H1 (cell line): ENCODE measurements at regions not wholly inside any gene's neighbourhood (a gene's known extent, or its start where the extent isn't known, plus 50 kb on each side); places are given as distances from the start of the nearest gene placed in this dataset.

Experiments
- TBP ChIP-seq: IDR thresholded peaks from 2 replicates; pipeline ENCODE4 v1.6.1; 2011; ENCODE audit warnings: low read depth, low read length, improper control_type of control experiment
- ZNF274 ChIP-seq: IDR thresholded peaks from 2 replicates; pipeline ENCODE4 v1.7.0; 2012; ENCODE audit warnings: low read length, borderline replicate concordance; ENCODE audit errors: extremely low read depth

GRCh38 chr6:76790045-76790796, 673.1 kb downstream of the HTR1B start (continued):
- TF ChIP-seq ZNF274, result no peak
- no peak for TF ChIP-seq TBP
